IMR-90 (cell line): ENCODE measurements at regions not wholly inside any gene's neighbourhood (a gene's known extent, or its start where the extent isn't known, plus 50 kb on each side); places are given as distances from the start of the nearest gene placed in this dataset.

Experiments used
- ATAC-seq: fragments of 200-7000 bp; cut with Tn5 transposase; 2 replicates; pipeline ENCODE4 v1.9.1; 2020; ENCODE audit warnings: low read depth, mild to moderate bottlenecking, moderate library complexity
- BruUV-seq: library from RNA; stranded (reverse); fragments of 400-500 nt; replicated peaks from 2 replicates; lab custom pipeline; 2021; lab: Mats Ljungman, UMichigan
- CTCF ChIA-PET: fragments of 300-600 bp; formaldehyde crosslinking; extraction: SDS; loops from one replicate; lab custom pipeline; 2021; ENCODE audit warnings: antibody characterized with exemption; lab: Yijun Ruan, JAX
- POLR2A ChIA-PET: fragments of 300-600 bp; sonication (Branson Sonifier 250); formaldehyde crosslinking; loops from one replicate; lab custom pipeline; 2022; ENCODE audit warnings: antibody characterized with exemption; ENCODE audit not compliant: unreplicated experiment; lab: Charles Lee
- DNase-seq: peaks from one replicate; pipeline ENCODE4 v3.0.0; 2013
- H2AFZ ChIP-seq: replicated peaks from 2 replicates; pipeline ENCODE3; 2013; ENCODE audit warnings: low read length, mild to moderate bottlenecking; ENCODE audit not compliant: poor library complexity
- H2AK5ac ChIP-seq: 2 replicates; pipeline ENCODE4 v1.6.1; 2013; ENCODE audit warnings: low read depth, low read length, inconsistent platforms
- H2AK9ac ChIP-seq: replicated peaks from 2 replicates; pipeline ENCODE3; 2013; ENCODE audit warnings: mild to moderate bottlenecking, low read depth, low read length, moderate library complexity; ENCODE audit not compliant: poor library complexity
- H2BK120ac ChIP-seq: 2 replicates; pipeline ENCODE4 v1.6.1; 2013; ENCODE audit warnings: low read depth, low read length, inconsistent platforms
- H2BK15ac ChIP-seq: 3 replicates; pipeline ENCODE4 v1.6.1; 2013; ENCODE audit warnings: low read depth, low read length, inconsistent platforms
- H2BK20ac ChIP-seq: 2 replicates; pipeline ENCODE4 v1.6.1; 2013; ENCODE audit warnings: low read depth, mild to moderate bottlenecking, inconsistent platforms, low read length, moderate library complexity
- H2BK5ac ChIP-seq: 2 replicates; pipeline ENCODE4 v1.6.1; 2013; ENCODE audit warnings: mild to moderate bottlenecking, low read depth, low read length, inconsistent platforms; ENCODE audit not compliant: poor library complexity, severe bottlenecking
- H3K14ac ChIP-seq: replicated peaks from 2 replicates; pipeline ENCODE4 v1.6.1; 2013; ENCODE audit warnings: low read depth, low read length, inconsistent platforms
- H3K18ac ChIP-seq: 2 replicates; pipeline ENCODE4 v1.6.1; 2013; ENCODE audit warnings: low read depth, low read length, control low read depth
- H3K23ac ChIP-seq: 2 replicates; pipeline ENCODE4 v1.6.1; 2013; ENCODE audit warnings: low read depth, low read length, inconsistent platforms
- H3K27ac ChIP-seq: 2 replicates; pipeline ENCODE4 v1.5.1; 2013; ENCODE audit warnings: mild to moderate bottlenecking, control low read depth, low read length; ENCODE audit not compliant: insufficient read depth
- H3K27me3 ChIP-seq: 2 replicates; pipeline ENCODE4 v1.6.1; 2013; ENCODE audit warnings: low read length; ENCODE audit not compliant: control insufficient read depth, insufficient read depth
- H3K36me3 ChIP-seq: 2 replicates; pipeline ENCODE4 v1.6.1; 2013; ENCODE audit warnings: low read length, mixed read lengths; ENCODE audit not compliant: control insufficient read depth, insufficient read depth
- H3K4ac ChIP-seq: 2 replicates; pipeline ENCODE4 v1.6.1; 2013; ENCODE audit warnings: low read depth, low read length, inconsistent platforms
- H3K4me1 ChIP-seq: 2 replicates; pipeline ENCODE4 v1.6.1; 2013; ENCODE audit warnings: low read length, mixed read lengths; ENCODE audit not compliant: control insufficient read depth, insufficient read depth
- H3K4me2 ChIP-seq: 2 replicates; pipeline ENCODE4 v1.6.1; 2013; ENCODE audit warnings: low read depth, mild to moderate bottlenecking, control low read depth, low read length, moderate library complexity
- H3K4me3 ChIP-seq: 2 replicates; pipeline ENCODE4 v1.5.1; 2013; ENCODE audit warnings: low read depth, mild to moderate bottlenecking, control low read depth, low read length, moderate library complexity; ENCODE audit not compliant: insufficient read depth
- H3K56ac ChIP-seq: 2 replicates; pipeline ENCODE4 v1.6.1; 2013; ENCODE audit warnings: low read length, inconsistent platforms; ENCODE audit not compliant: insufficient read depth; ENCODE audit errors: extremely low read depth
- H3K79me1 ChIP-seq, 2 experiments: 2 replicates each; pipeline ENCODE4 v1.6.1; 2013; ENCODE audit warnings: low read length in 2 of 2, inconsistent platforms in 1 of 2, low read depth in 1 of 2
- H3K9ac ChIP-seq: 2 replicates; pipeline ENCODE4 v1.6.1; 2013; ENCODE audit warnings: low read depth, low read length, control low read depth
- H3K9me1 ChIP-seq: 2 replicates; pipeline ENCODE4 v1.6.1; 2013; ENCODE audit warnings: low read length, inconsistent platforms; ENCODE audit not compliant: insufficient read depth
- H3K9me3 ChIP-seq: 2 replicates; pipeline ENCODE4 v1.6.1; 2013; ENCODE audit warnings: low read length; ENCODE audit not compliant: control insufficient read depth, insufficient read depth
- H4K20me1 ChIP-seq: 2 replicates; pipeline ENCODE4 v1.6.1; 2013; ENCODE audit warnings: low read length, inconsistent platforms; ENCODE audit not compliant: insufficient read depth
- H4K5ac ChIP-seq: 2 replicates; pipeline ENCODE4 v1.6.1; 2013; ENCODE audit warnings: mild to moderate bottlenecking, low read depth, low read length, control low read depth
- H4K8ac ChIP-seq, 2 experiments: 2 replicates each; pipeline ENCODE4 v1.6.1; 2013; ENCODE audit warnings: low read depth in 2 of 2, low read length in 2 of 2, control low read depth in 1 of 2, inconsistent platforms in 1 of 2
- H4K91ac ChIP-seq: 2 replicates; pipeline ENCODE4 v1.6.1; 2013; ENCODE audit warnings: low read depth, low read length, inconsistent platforms; ENCODE audit not compliant: insufficient read depth
- BHLHE40 ChIP-seq: fragments of 150-350 bp; IDR thresholded peaks from 2 replicates; pipeline ENCODE4 v1.6.1; 2016; ENCODE audit warnings: mild to moderate bottlenecking, low read depth, low read length
- CEBPB ChIP-seq: IDR thresholded peaks from 2 replicates; pipeline ENCODE4 v1.6.1; 2012; ENCODE audit warnings: low read depth, low read length, improper control_type of control experiment
- FOS ChIP-seq: fragments of 150-350 bp; IDR thresholded peaks from 2 replicates; pipeline ENCODE4 v1.6.1; 2016; ENCODE audit warnings: low read depth, low read length
- MAFK ChIP-seq: IDR thresholded peaks from 2 replicates; pipeline ENCODE4 v1.6.1; 2012; ENCODE audit warnings: low read depth, low read length, improper control_type of control experiment
- MAZ ChIP-seq: IDR thresholded peaks from 2 replicates; pipeline ENCODE4 v1.6.1; 2012; ENCODE audit warnings: low read depth, mild to moderate bottlenecking, low read length, improper control_type of control experiment, moderate library complexity, borderline replicate concordance
- MXI1 ChIP-seq: IDR thresholded peaks from 2 replicates; pipeline ENCODE4 v1.6.1; 2012; ENCODE audit warnings: low read depth, mild to moderate bottlenecking, low read length, moderate library complexity, borderline replicate concordance
- NFE2L2 ChIP-seq: fragments of 150-350 bp; IDR thresholded peaks from 2 replicates; pipeline ENCODE4 v1.6.1; 2016; ENCODE audit warnings: low read depth, mild to moderate bottlenecking, low read length
- POLR2A ChIP-seq: IDR thresholded peaks from 2 replicates; pipeline ENCODE4 v1.6.1; 2012; ENCODE audit warnings: mild to moderate bottlenecking, low read depth, low read length
- RCOR1 ChIP-seq: IDR thresholded peaks from 2 replicates; pipeline ENCODE4 v1.6.1; 2012; ENCODE audit warnings: mild to moderate bottlenecking, low read length, improper control_type of control experiment; ENCODE audit not compliant: insufficient replicate concordance
- RFX5 ChIP-seq: IDR thresholded peaks from 2 replicates; pipeline ENCODE4 v1.8.0; 2012; ENCODE audit warnings: low read depth, mild to moderate bottlenecking, low read length, moderate library complexity
- SMC3 ChIP-seq: fragments of 150-350 bp; IDR thresholded peaks from 2 replicates; pipeline ENCODE4 v1.6.1; 2016; ENCODE audit warnings: low read depth, mild to moderate bottlenecking, antibody characterized with exemption, low read length, moderate library complexity
- WGBS, 2 experiments: methylation state at CpG; one replicate each; pipeline versions ENCODE4 v1.1.5 to v1.1.7; 2013; ENCODE audit warnings: missing lambda C conversion rate in 2 of 2; ENCODE audit not compliant: insufficient read length in 1 of 2; ENCODE audit errors: extremely low coverage in 2 of 2; 5-methylcytosine and 5-hydroxymethylcytosine counted together
- dilution Hi-C: fragments of 300-500 bp; cut with HindIII; formaldehyde crosslinking; loops from one replicate; pipeline ENCODE4 v1.14.3; 2018; ENCODE audit warnings: low sequenced_read_pairs; ENCODE audit not compliant: unreplicated experiment
- in situ Hi-C: fragments of 300-500 bp; cut with MboI; formaldehyde crosslinking; loops from 3 replicates; pipeline ENCODE4 v1.14.3; 2019; ENCODE audit warnings: low sequenced_read_pairs, inconsistent platforms, mixed read lengths
- intact Hi-C: fragments of 100-400 bp; cut with micrococcal nuclease; formaldehyde crosslinking; loops from 2 replicates; pipeline ENCODE4 v1.10.0; 2022
- TF ChIP-seq, protein P1 (sequence below): conservative IDR thresholded peaks from 2 replicates; pipeline ENCODE4 v1.5.1; 2012; ENCODE audit warnings: mild to moderate bottlenecking, low read depth, low read length, improper control_type of control experiment
- TF ChIP-seq, protein P2 (sequence below): fragments of 150-350 bp; IDR thresholded peaks from 2 replicates; pipeline ENCODE4 v1.6.1; 2017; ENCODE audit warnings: mild to moderate bottlenecking, antibody characterized with exemption, low read length, low read depth
- TF ChIP-seq, protein P3 (sequence below): fragments of 150-350 bp; IDR thresholded peaks from 2 replicates; pipeline ENCODE4 v1.6.1; 2016; ENCODE audit warnings: low read depth, mild to moderate bottlenecking, low read length, moderate library complexity, borderline replicate concordance

DNA sequence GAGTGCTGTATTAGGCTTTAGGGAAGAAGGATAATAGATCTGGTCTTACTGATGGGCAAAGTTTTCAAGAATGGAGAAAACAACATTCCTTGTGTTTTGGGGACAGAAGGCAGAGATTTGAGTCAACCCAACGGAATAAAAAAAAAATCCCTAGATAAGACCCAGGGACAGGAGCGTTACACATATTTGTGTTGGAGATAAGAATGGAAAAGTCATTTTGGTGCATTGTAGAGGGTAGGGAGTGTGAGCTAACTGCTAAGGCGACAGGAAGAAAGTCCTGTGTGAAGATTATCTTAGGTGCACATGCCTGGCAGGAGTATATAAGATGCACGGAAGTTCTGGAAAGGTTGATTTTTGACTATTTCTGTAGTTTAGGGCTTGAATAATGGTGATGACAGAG lies 450.3 kb upstream of the ARGLU1 start:
- H3K36me3 ChIP-seq = no peaks in the 10 kb centered on the region
- BruUV-seq = no TSS peak
- CTCF ChIA-PET = interaction anchor here (1.5 kb wide), 1 partner anchor 27 kb away, joined by 4 read pairs; no protein-coding TSS in a partner anchor
- no peak overlapping the region for H3K4me2 ChIP-seq
- in situ Hi-C loops (no loop called here), intact Hi-C loops (no loop called here), dilution Hi-C loops (no loop called here)
- H3K23ac ChIP-seq = no peak overlapping the region
- H2BK15ac ChIP-seq = no peak overlapping the region
- no peak overlapping the region for H2BK120ac ChIP-seq
- H4K5ac ChIP-seq = no peak overlapping the region
- H3K9ac ChIP-seq = no peak overlapping the region
- no peak overlapping the region for H3K56ac ChIP-seq
- no peak overlapping the region for H3K4me3 ChIP-seq
- ATAC-seq (no peak), DNase-seq (no peak)
- no peaks in the 10 kb centered on the region for H4K20me1 ChIP-seq
- H2AFZ ChIP-seq = no peak overlapping the region
- H3K18ac ChIP-seq = no peak overlapping the region
- H3K4ac ChIP-seq = no peak overlapping the region
- no peak overlapping the region for H2BK5ac ChIP-seq
- H2AK5ac ChIP-seq = no peak overlapping the region
- H4K91ac ChIP-seq = no peak overlapping the region
- no peak for TF ChIP-seq RCOR1
- TF ChIP-seq MAZ = no peak
- no peak for TF ChIP-seq BHLHE40
- TF ChIP-seq FOS = no peak
- no peak for TF ChIP-seq MXI1
- TF ChIP-seq MAFK = no peak
- TF ChIP-seq NFE2L2 = no peak
- TF ChIP-seq CEBPB = no peak
- TF ChIP-seq POLR2A = no peak
- TF ChIP-seq, protein P1, sequence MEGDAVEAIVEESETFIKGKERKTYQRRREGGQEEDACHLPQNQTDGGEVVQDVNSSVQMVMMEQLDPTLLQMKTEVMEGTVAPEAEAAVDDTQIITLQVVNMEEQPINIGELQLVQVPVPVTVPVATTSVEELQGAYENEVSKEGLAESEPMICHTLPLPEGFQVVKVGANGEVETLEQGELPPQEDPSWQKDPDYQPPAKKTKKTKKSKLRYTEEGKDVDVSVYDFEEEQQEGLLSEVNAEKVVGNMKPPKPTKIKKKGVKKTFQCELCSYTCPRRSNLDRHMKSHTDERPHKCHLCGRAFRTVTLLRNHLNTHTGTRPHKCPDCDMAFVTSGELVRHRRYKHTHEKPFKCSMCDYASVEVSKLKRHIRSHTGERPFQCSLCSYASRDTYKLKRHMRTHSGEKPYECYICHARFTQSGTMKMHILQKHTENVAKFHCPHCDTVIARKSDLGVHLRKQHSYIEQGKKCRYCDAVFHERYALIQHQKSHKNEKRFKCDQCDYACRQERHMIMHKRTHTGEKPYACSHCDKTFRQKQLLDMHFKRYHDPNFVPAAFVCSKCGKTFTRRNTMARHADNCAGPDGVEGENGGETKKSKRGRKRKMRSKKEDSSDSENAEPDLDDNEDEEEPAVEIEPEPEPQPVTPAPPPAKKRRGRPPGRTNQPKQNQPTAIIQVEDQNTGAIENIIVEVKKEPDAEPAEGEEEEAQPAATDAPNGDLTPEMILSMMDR = no peak
- TF ChIP-seq SMC3 = no peak
- TF ChIP-seq, protein P2, sequence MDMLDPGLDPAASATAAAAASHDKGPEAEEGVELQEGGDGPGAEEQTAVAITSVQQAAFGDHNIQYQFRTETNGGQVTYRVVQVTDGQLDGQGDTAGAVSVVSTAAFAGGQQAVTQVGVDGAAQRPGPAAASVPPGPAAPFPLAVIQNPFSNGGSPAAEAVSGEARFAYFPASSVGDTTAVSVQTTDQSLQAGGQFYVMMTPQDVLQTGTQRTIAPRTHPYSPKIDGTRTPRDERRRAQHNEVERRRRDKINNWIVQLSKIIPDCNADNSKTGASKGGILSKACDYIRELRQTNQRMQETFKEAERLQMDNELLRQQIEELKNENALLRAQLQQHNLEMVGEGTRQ = no peak
- TF ChIP-seq, protein P3, sequence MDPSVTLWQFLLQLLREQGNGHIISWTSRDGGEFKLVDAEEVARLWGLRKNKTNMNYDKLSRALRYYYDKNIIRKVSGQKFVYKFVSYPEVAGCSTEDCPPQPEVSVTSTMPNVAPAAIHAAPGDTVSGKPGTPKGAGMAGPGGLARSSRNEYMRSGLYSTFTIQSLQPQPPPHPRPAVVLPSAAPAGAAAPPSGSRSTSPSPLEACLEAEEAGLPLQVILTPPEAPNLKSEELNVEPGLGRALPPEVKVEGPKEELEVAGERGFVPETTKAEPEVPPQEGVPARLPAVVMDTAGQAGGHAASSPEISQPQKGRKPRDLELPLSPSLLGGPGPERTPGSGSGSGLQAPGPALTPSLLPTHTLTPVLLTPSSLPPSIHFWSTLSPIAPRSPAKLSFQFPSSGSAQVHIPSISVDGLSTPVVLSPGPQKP = no peak
- no peak for TF ChIP-seq RFX5
- H2BK20ac ChIP-seq = no peak overlapping the region
- no peaks in the 10 kb centered on the region for H3K27me3 ChIP-seq
- no peaks in the 10 kb centered on the region for H3K79me1 ChIP-seq
- POLR2A ChIA-PET = no interaction called here
- no peaks in the 10 kb centered on the region for H3K4me1 ChIP-seq
- no peak overlapping the region for H3K14ac ChIP-seq
- H2AK9ac ChIP-seq = no peak overlapping the region
- H3K9me1 ChIP-seq = no peaks in the 10 kb centered on the region
- 95% methylated on average over 3 of the region's 4 CpGs; no CpG with 5 or more reads in 1 of the 2 experiments for WGBS, 2 experiments
- no peak overlapping the region for H3K27ac ChIP-seq
- H4K8ac ChIP-seq = no peak overlapping the region
- H3K9me3 ChIP-seq = no peaks in the 10 kb centered on the region
